Activated B cell treated with CpG ODN at 0.5 μM for 24 hours (primary cell): ENCODE measurements at regions not wholly inside any gene's neighbourhood (a gene's known extent, or its start where the extent isn't known, plus 50 kb on each side); places are given as distances from the start of the nearest gene placed in this dataset.

Source experiments
- ATAC-seq: fragments of 200-7000 bp; cut with Tn5 transposase; one replicate; pipeline ENCODE4 v1.10.0; 2021; ENCODE audit warnings: low read depth, mild to moderate bottlenecking, moderate library complexity
- CTCF ChIA-PET: fragments of 350-600 bp; sonication (Branson Sonifier 250); formaldehyde crosslinking; loops from one replicate; lab custom pipeline; 2021; ENCODE audit warnings: antibody characterized with exemption; lab: Charles Lee
- POLR2A ChIA-PET: fragments of 350-600 bp; sonication (Branson Sonifier 250); formaldehyde crosslinking; loops from one replicate; lab custom pipeline; 2021; ENCODE audit warnings: antibody characterized with exemption; lab: Charles Lee
- DNase-seq: peaks from one replicate; pipeline ENCODE4 v3.0.0; 2022
- H3K27ac Mint-ChIP-seq: one replicate; pipeline ENCODE4 v1.8.0; 2020; ENCODE audit warnings: mixed read lengths
- H3K27me3 Mint-ChIP-seq: one replicate; pipeline ENCODE4 v1.8.0; 2021; ENCODE audit warnings: mixed read lengths
- H3K36me3 Mint-ChIP-seq: one replicate; pipeline ENCODE4 v1.8.0; 2021; ENCODE audit warnings: low read depth, mixed read lengths
- H3K4me1 Mint-ChIP-seq: one replicate; pipeline ENCODE4 v1.8.0; 2021; ENCODE audit warnings: mixed read lengths
- H3K4me3 Mint-ChIP-seq: one replicate; pipeline ENCODE4 v1.8.0; 2020; ENCODE audit warnings: mild to moderate bottlenecking, mixed read lengths
- H3K9me3 Mint-ChIP-seq: one replicate; pipeline ENCODE4 v1.8.0; 2020; ENCODE audit warnings: mixed read lengths
- intact Hi-C: fragments of 100-400 bp; cut with micrococcal nuclease; formaldehyde crosslinking; loops from one replicate; pipeline ENCODE4 v1.15.1; 2024
- TF ChIP-seq, protein P1 (sequence below): fragments of 200-600 bp; IDR thresholded peaks from one replicate; pipeline ENCODE4 v1.8.0; 2022; ENCODE audit warnings: antibody characterized with exemption, mild to moderate bottlenecking

DNA sequence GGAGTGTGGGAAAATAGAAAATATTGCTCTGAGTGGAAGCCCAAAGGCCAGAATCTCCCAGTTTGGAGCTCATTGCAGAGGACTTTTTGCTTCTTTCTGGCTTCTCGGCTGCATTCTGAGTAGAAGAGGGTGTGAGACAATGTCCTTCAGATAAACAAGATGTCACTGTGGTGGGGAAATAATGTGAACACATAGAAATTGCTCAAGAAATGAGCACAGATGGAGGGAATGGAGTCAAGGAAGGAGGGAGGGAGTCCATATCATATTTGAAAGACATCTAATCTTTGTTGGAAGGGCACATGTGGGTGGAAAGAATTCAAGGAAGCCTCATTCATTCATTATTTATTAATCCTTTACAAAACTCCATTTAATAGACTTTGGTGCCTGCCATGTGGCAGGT is 145.3 kb downstream of the FAM43A start:
- POLR2A ChIA-PET: no interaction called here
- CTCF ChIA-PET: no interaction called here
- no peaks in the 10 kb centered on the region for H3K36me3 Mint-ChIP-seq
- no peak for ATAC-seq
- H3K27ac Mint-ChIP-seq: no peak overlapping the region
- H3K27me3 Mint-ChIP-seq: no peaks in the 10 kb centered on the region
- TF ChIP-seq, protein P1, sequence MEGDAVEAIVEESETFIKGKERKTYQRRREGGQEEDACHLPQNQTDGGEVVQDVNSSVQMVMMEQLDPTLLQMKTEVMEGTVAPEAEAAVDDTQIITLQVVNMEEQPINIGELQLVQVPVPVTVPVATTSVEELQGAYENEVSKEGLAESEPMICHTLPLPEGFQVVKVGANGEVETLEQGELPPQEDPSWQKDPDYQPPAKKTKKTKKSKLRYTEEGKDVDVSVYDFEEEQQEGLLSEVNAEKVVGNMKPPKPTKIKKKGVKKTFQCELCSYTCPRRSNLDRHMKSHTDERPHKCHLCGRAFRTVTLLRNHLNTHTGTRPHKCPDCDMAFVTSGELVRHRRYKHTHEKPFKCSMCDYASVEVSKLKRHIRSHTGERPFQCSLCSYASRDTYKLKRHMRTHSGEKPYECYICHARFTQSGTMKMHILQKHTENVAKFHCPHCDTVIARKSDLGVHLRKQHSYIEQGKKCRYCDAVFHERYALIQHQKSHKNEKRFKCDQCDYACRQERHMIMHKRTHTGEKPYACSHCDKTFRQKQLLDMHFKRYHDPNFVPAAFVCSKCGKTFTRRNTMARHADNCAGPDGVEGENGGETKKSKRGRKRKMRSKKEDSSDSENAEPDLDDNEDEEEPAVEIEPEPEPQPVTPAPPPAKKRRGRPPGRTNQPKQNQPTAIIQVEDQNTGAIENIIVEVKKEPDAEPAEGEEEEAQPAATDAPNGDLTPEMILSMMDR: no peak
- no peak for DNase-seq
- no peaks in the 10 kb centered on the region for H3K9me3 Mint-ChIP-seq
- H3K4me1 Mint-ChIP-seq: no peaks in the 10 kb centered on the region
- intact Hi-C loops: no loop called here
- no peak overlapping the region for H3K4me3 Mint-ChIP-seq

DNA sequence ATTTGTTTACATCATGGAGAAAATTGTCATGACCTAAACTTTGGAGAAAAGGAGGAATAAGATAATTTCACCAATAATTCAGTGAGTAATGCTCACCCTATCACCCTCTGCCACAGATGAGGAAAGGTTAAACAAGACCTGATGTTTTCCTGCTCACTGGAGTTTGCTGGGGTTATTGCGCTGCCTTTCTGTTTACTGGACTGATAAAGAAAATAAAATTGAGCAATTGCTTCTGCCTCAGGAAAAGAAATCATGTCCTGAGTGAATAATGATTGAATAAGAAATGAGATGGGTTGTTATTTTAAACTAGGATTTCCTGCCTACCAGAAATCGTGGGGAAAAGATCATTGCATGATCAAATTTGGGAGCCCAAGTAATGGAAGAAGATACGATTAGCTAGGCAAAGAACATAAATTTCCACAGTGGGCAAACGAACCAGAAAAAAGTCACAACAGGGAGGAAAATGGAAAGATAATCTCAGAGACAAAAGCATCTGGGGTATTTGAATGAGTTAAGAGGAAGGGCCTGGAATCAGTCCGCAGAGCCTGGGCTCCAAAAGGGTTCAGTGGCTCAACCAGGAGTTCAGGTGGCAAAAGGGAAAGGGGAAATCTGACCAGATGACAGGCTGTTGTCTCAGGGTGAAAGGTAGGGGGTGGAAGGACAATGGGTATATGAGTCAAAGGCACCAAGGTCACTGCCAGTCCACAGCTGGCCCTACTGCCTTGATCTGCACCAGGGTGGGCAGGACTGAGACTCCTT is 146.8 kb downstream of the FAM43A start:
- intact Hi-C loops: no loop called here
- no peaks in the 10 kb centered on the region for H3K27me3 Mint-ChIP-seq
- TF ChIP-seq, protein P1: no peak
- no peak overlapping the region for H3K27ac Mint-ChIP-seq
- POLR2A ChIA-PET: no interaction called here
- ATAC-seq (no peak), DNase-seq (no peak)
- CTCF ChIA-PET: no interaction called here
- no peaks in the 10 kb centered on the region for H3K4me1 Mint-ChIP-seq
- H3K4me3 Mint-ChIP-seq: no peak overlapping the region
- no peaks in the 10 kb centered on the region for H3K9me3 Mint-ChIP-seq
- H3K36me3 Mint-ChIP-seq: no peaks in the 10 kb centered on the region

GRCh38 chr3:194833114-194833910 is 147.6 kb downstream of the FAM43A start:
- TF ChIP-seq, protein P1: no peak
- H3K9me3 Mint-ChIP-seq: no peaks in the 10 kb centered on the region
- no peaks in the 10 kb centered on the region for H3K27me3 Mint-ChIP-seq
- ChIA-PET CTCF (no interaction called here), POLR2A (no interaction called here)
- ATAC-seq (no peak), DNase-seq (no peak)
- no peak overlapping the region for H3K27ac Mint-ChIP-seq
- intact Hi-C loops: no loop called here
- H3K4me1 Mint-ChIP-seq: no peaks in the 10 kb centered on the region
- H3K4me3 Mint-ChIP-seq: no peak overlapping the region
- no peaks in the 10 kb centered on the region for H3K36me3 Mint-ChIP-seq

- Mint-ChIP-seq H3K4me3 (no peak overlapping the region), H3K27ac (no peak overlapping the region), H3K4me1 (no peaks in the 10 kb centered on the region), H3K27me3 (no peaks in the 10 kb centered on the region), H3K9me3 (no peaks in the 10 kb centered on the region), H3K36me3 (no peaks in the 10 kb centered on the region)
- no peak for ATAC-seq
- intact Hi-C loops: no loop called here
- POLR2A ChIA-PET: no interaction called here
- DNase-seq: no peak
- TF ChIP-seq, protein P1: no peak
- CTCF ChIA-PET: no interaction called here
Observed at GRCh38 chr3:194836661-194837060, 151.0 kb downstream of the FAM43A start.

GRCh38 chr3:194837457-194838127 is 151.9 kb downstream of the FAM43A start:
- Mint-ChIP-seq H3K9me3 (no peaks in the 10 kb centered on the region), H3K27me3 (no peaks in the 10 kb centered on the region), H3K36me3 (no peaks in the 10 kb centered on the region), H3K4me3 (no peak overlapping the region), H3K4me1 (no peaks in the 10 kb centered on the region), H3K27ac (no peak overlapping the region)
- no peak for DNase-seq
- ChIA-PET CTCF (no interaction called here), POLR2A (no interaction called here)
- intact Hi-C loops: no loop called here
- ATAC-seq: no peak
- TF ChIP-seq, protein P1: no peak
